Naive thymus-derived CD4-positive, alpha-beta T cell (primary cell): ENCODE measurements at regions not wholly inside any gene's neighbourhood (a gene's known extent, or its start where the extent isn't known, plus 50 kb on each side); places are given as distances from the start of the nearest gene placed in this dataset.

Experiments used
- ATAC-seq: fragments of 150-1000 bp; cut with Tn5 transposase; 2 replicates; pipeline ENCODE4 v1.10.0; 2021; ENCODE audit warnings: mild to moderate bottlenecking, moderate library complexity
- CTCF ChIA-PET: fragments of 350-600 bp; sonication (Branson Sonifier 250); formaldehyde crosslinking; loops from one replicate; lab custom pipeline; 2021; ENCODE audit warnings: antibody characterized with exemption; lab: Charles Lee
- POLR2A ChIA-PET: fragments of 350-600 bp; sonication (Branson Sonifier 250); formaldehyde crosslinking; loops from one replicate; lab custom pipeline; 2021; ENCODE audit warnings: antibody characterized with exemption, inconsistent platforms; lab: Charles Lee
- DNase-seq, 9 donors: peaks; one replicate each; pipeline versions ENCODE4 v3.0.0 to v3.0.0-alpha.2; 2020 to 2022; ENCODE audit warnings: mixed read lengths in 1 of 9
- H3K27ac ChIP-seq: one replicate; pipeline ENCODE4 v1.7.0; 2013; ENCODE audit warnings: mild to moderate bottlenecking, low read depth, low read length, moderate library complexity
- H3K27me3 ChIP-seq, 2 donors: one replicate each; pipeline ENCODE4 v1.7.0; 2013; ENCODE audit warnings: low read length in 2 of 2, mild to moderate bottlenecking in 2 of 2, moderate library complexity in 2 of 2; ENCODE audit not compliant: control insufficient read depth in 2 of 2, insufficient read depth in 2 of 2
- H3K36me3 ChIP-seq, 3 experiments: 1 replicate in 2 of 3; 2 replicates in 1 of 3; pipeline ENCODE4 v1.7.0; 2013; ENCODE audit warnings: low read length in 3 of 3, mild to moderate bottlenecking in 3 of 3, moderate library complexity in 1 of 3; ENCODE audit not compliant: insufficient read depth in 3 of 3, control insufficient read depth in 2 of 3
- H3K4me1 ChIP-seq, 2 donors: one replicate each; pipeline ENCODE4 v1.7.0; 2013; ENCODE audit warnings: low read length in 2 of 2, mild to moderate bottlenecking in 2 of 2, moderate library complexity in 1 of 2; ENCODE audit not compliant: control insufficient read depth in 2 of 2, insufficient read depth in 2 of 2
- H3K4me3 ChIP-seq: 2 replicates; pipeline ENCODE4 v1.7.0; 2013; ENCODE audit warnings: mild to moderate bottlenecking, low read length
- H3K9me3 ChIP-seq, 3 experiments: 1 replicate in 2 of 3; 2 replicates in 1 of 3; pipeline ENCODE4 v1.7.0; 2013; ENCODE audit warnings: low read length in 3 of 3; ENCODE audit not compliant: control insufficient read depth in 2 of 3
- H3K27ac Mint-ChIP-seq, 9 donors: one replicate each; pipeline ENCODE4 v1.8.0; 2020 to 2022; ENCODE audit warnings: mixed read lengths in 9 of 9, mild to moderate bottlenecking in 8 of 9, moderate library complexity in 5 of 9, inconsistent platforms in 2 of 9
- H3K27me3 Mint-ChIP-seq, 5 donors: one replicate each; pipeline ENCODE4 v1.8.0; 2021 to 2022; ENCODE audit warnings: mixed read lengths in 5 of 5, mild to moderate bottlenecking in 1 of 5
- H3K36me3 Mint-ChIP-seq, 5 donors: one replicate each; pipeline ENCODE4 v1.8.0; 2020 to 2022; ENCODE audit warnings: mixed read lengths in 5 of 5, mild to moderate bottlenecking in 3 of 5, inconsistent platforms in 1 of 5
- H3K4me1 Mint-ChIP-seq, 7 donors: one replicate each; pipeline ENCODE4 v1.8.0; 2020 to 2022; ENCODE audit warnings: mixed read lengths in 7 of 7, mild to moderate bottlenecking in 3 of 7, inconsistent platforms in 1 of 7
- H3K4me3 Mint-ChIP-seq, 10 donors: one replicate each; pipeline ENCODE4 v1.8.0; 2020 to 2022; ENCODE audit warnings: mild to moderate bottlenecking in 10 of 10, mixed read lengths in 10 of 10, moderate library complexity in 6 of 10, inconsistent platforms in 2 of 10
- H3K9me3 Mint-ChIP-seq, 11 donors: one replicate each; pipeline ENCODE4 v1.8.0; 2020 to 2022; ENCODE audit warnings: mixed read lengths in 11 of 11, mild to moderate bottlenecking in 4 of 11, inconsistent platforms in 1 of 11, moderate library complexity in 1 of 11
- intact Hi-C, 2 donors: fragments of 100-400 bp; cut with micrococcal nuclease; formaldehyde crosslinking; loops; one replicate each; pipeline ENCODE4 v1.15.1; 2023

GRCh38 chr2:146444987-146445386 lies 1399.8 kb upstream of the ACVR2A start:
- ChIA-PET CTCF (no interaction called here), POLR2A (no interaction called here)

GRCh38 chr2:146444085-146444484 lies 1400.7 kb upstream of the ACVR2A start:
- CTCF ChIA-PET: no interaction called here
- H3K9me3 ChIP-seq: no peaks in the 10 kb centered on the region
- H3K27ac ChIP-seq: no peak overlapping the region

More at GRCh38 chr2:146444987-146445386, 1399.8 kb upstream of the ACVR2A start:
- no peak overlapping the region for H3K27ac ChIP-seq
- Mint-ChIP-seq H3K4me3 (no peak overlapping the region), H3K36me3 (no peaks in the 10 kb centered on the region), H3K27ac (no peak overlapping the region), H3K27me3 (no peaks in the 10 kb centered on the region), H3K4me1 (no peaks in the 10 kb centered on the region), H3K9me3 (peaks cover 0 to 8% (median 0%) of the 10 kb centered on the region in 11 donors)
- no peaks in the 10 kb centered on the region for H3K27me3 ChIP-seq
- H3K9me3 ChIP-seq: no peaks in the 10 kb centered on the region
- no peak overlapping the region for H3K4me3 ChIP-seq
- no peaks in the 10 kb centered on the region for H3K4me1 ChIP-seq
- intact Hi-C loops: no loop called here
- ATAC-seq: no peak
- H3K36me3 ChIP-seq: no peaks in the 10 kb centered on the region
- no peak for DNase-seq

GRCh38 chr2:146438246-146438645 lies 1406.6 kb upstream of the ACVR2A start:
- intact Hi-C loops: no loop called here
- no peak overlapping the region for H3K4me3 ChIP-seq

More at GRCh38 chr2:146444085-146444484, 1400.7 kb upstream of the ACVR2A start:
- H3K27me3 ChIP-seq: no peaks in the 10 kb centered on the region
- Mint-ChIP-seq H3K4me3 (no peak overlapping the region), H3K27ac (no peak overlapping the region), H3K36me3 (no peaks in the 10 kb centered on the region), H3K27me3 (no peaks in the 10 kb centered on the region), H3K9me3 (peaks cover 0 to 16% (median 0%) of the 10 kb centered on the region in 11 donors), H3K4me1 (no peaks in the 10 kb centered on the region)
- no peaks in the 10 kb centered on the region for H3K4me1 ChIP-seq
- intact Hi-C loops: no loop called here
- POLR2A ChIA-PET: no interaction called here
- no peak for ATAC-seq
- DNase-seq: no peak
- H3K4me3 ChIP-seq: no peak overlapping the region
- H3K36me3 ChIP-seq: no peaks in the 10 kb centered on the region

GRCh38 chr2:146437712-146438111 lies 1407.1 kb upstream of the ACVR2A start:
- intact Hi-C loops: no loop called here
- Histone ChIP-seq H3K4me3 (no peak overlapping the region), H3K4me1 (no peaks in the 10 kb centered on the region), H3K27me3 (no peaks in the 10 kb centered on the region), H3K36me3 (no peaks in the 10 kb centered on the region), H3K9me3 (no peaks in the 10 kb centered on the region), H3K27ac (no peak overlapping the region)
- POLR2A ChIA-PET: no interaction called here
- Mint-ChIP-seq H3K4me3 (no peak overlapping the region), H3K27me3 (no peaks in the 10 kb centered on the region), H3K36me3 (no peaks in the 10 kb centered on the region), H3K9me3 (peaks cover 0 to 19% (median 0%) of the 10 kb centered on the region in 11 donors), H3K4me1 (no peaks in the 10 kb centered on the region), H3K27ac (no peak overlapping the region)
- CTCF ChIA-PET: no interaction called here
- ATAC-seq: no peak
- DNase-seq: no peak

More at GRCh38 chr2:146438246-146438645, 1406.6 kb upstream of the ACVR2A start:
- Histone ChIP-seq H3K36me3 (no peaks in the 10 kb centered on the region), H3K9me3 (no peaks in the 10 kb centered on the region), H3K27me3 (no peaks in the 10 kb centered on the region), H3K4me1 (no peaks in the 10 kb centered on the region), H3K27ac (no peak overlapping the region)
- peaks cover 0 to 19% (median 0%) of the 10 kb centered on the region in 11 donors for H3K9me3 Mint-ChIP-seq
- ATAC-seq (no peak), DNase-seq (no peak)
- no peak overlapping the region for H3K27ac Mint-ChIP-seq
- ChIA-PET POLR2A (no interaction called here), CTCF (no interaction called here)
- no peaks in the 10 kb centered on the region for H3K27me3 Mint-ChIP-seq
- no peaks in the 10 kb centered on the region for H3K36me3 Mint-ChIP-seq
- no peaks in the 10 kb centered on the region for H3K4me1 Mint-ChIP-seq
- H3K4me3 Mint-ChIP-seq: no peak overlapping the region

GRCh38 chr2:146433116-146433875 lies 1411.5 kb upstream of the ACVR2A start:
- no peaks in the 10 kb centered on the region for H3K27me3 ChIP-seq
- no peak overlapping the region for H3K4me3 Mint-ChIP-seq
- no peaks in the 10 kb centered on the region for H3K36me3 Mint-ChIP-seq
- H3K27ac ChIP-seq: no peak overlapping the region
- intact Hi-C loops: no loop called here
- H3K4me1 Mint-ChIP-seq: no peaks in the 10 kb centered on the region
- H3K9me3 Mint-ChIP-seq: peaks cover 0 to 11% (median 0%) of the 10 kb centered on the region in 11 donors
- H3K4me1 ChIP-seq: no peaks in the 10 kb centered on the region
- no peaks in the 10 kb centered on the region for H3K27me3 Mint-ChIP-seq
- DNase-seq: no peak
- no peak overlapping the region for H3K4me3 ChIP-seq
- H3K9me3 ChIP-seq: no peaks in the 10 kb centered on the region
- CTCF ChIA-PET: no interaction called here
- POLR2A ChIA-PET: no interaction called here
- no peak for ATAC-seq
- no peaks in the 10 kb centered on the region for H3K36me3 ChIP-seq
- H3K27ac Mint-ChIP-seq: no peak overlapping the region

GRCh38 chr2:146429366-146429765 lies 1415.5 kb upstream of the ACVR2A start:
- no peak overlapping the region for H3K4me3 ChIP-seq
- intact Hi-C loops: no loop called here
- no peaks in the 10 kb centered on the region for H3K27me3 Mint-ChIP-seq
- H3K9me3 Mint-ChIP-seq: peaks cover 0 to 4% (median 0%) of the 10 kb centered on the region in 11 donors
- H3K27me3 ChIP-seq: no peaks in the 10 kb centered on the region
- no peaks in the 10 kb centered on the region for H3K36me3 Mint-ChIP-seq
- ChIA-PET POLR2A (no interaction called here), CTCF (no interaction called here)
- no peak overlapping the region for H3K27ac ChIP-seq
- no peaks in the 10 kb centered on the region for H3K4me1 ChIP-seq
- no peaks in the 10 kb centered on the region for H3K4me1 Mint-ChIP-seq
- H3K4me3 Mint-ChIP-seq: no peak overlapping the region
- H3K36me3 ChIP-seq: no peaks in the 10 kb centered on the region
- H3K27ac Mint-ChIP-seq: no peak overlapping the region
- ATAC-seq (no peak), DNase-seq (no peak)
- H3K9me3 ChIP-seq: no peaks in the 10 kb centered on the region

- Mint-ChIP-seq H3K36me3 (no peaks in the 10 kb centered on the region), H3K9me3 (peaks cover 0 to 6% (median 0%) of the 10 kb centered on the region in 11 donors), H3K27ac (no peak overlapping the region), H3K4me3 (no peak overlapping the region), H3K4me1 (no peaks in the 10 kb centered on the region), H3K27me3 (no peaks in the 10 kb centered on the region)
- intact Hi-C loops: no loop called here
- no peaks in the 10 kb centered on the region for H3K9me3 ChIP-seq
- POLR2A ChIA-PET: no interaction called here
- ATAC-seq (no peak), DNase-seq (no peak)
- CTCF ChIA-PET: no interaction called here
- H3K36me3 ChIP-seq: no peaks in the 10 kb centered on the region
- H3K4me3 ChIP-seq: no peak overlapping the region
- H3K27ac ChIP-seq: no peak overlapping the region
- H3K4me1 ChIP-seq: no peaks in the 10 kb centered on the region
- no peaks in the 10 kb centered on the region for H3K27me3 ChIP-seq
These were observed 1426.9 kb upstream of the ACVR2A start for GRCh38 chr2:146417942-146418341.
